IPS DF 19.7 (cell line): ENCODE measurements at regions not wholly inside any gene's neighbourhood (a gene's known extent, or its start where the extent isn't known, plus 50 kb on each side); places are given as distances from the start of the nearest gene placed in this dataset.
"Not testable (repeated sequence)": the region's sequence is repeated elsewhere in the genome, so short reads cannot be mapped to it uniquely, and the experiment has no call there.

Experiments
- DNase-seq: peaks from one replicate; pipeline ENCODE4 v3.0.0-alpha.2; 2013; ENCODE audit warnings: low read depth, low spot score

DNA sequence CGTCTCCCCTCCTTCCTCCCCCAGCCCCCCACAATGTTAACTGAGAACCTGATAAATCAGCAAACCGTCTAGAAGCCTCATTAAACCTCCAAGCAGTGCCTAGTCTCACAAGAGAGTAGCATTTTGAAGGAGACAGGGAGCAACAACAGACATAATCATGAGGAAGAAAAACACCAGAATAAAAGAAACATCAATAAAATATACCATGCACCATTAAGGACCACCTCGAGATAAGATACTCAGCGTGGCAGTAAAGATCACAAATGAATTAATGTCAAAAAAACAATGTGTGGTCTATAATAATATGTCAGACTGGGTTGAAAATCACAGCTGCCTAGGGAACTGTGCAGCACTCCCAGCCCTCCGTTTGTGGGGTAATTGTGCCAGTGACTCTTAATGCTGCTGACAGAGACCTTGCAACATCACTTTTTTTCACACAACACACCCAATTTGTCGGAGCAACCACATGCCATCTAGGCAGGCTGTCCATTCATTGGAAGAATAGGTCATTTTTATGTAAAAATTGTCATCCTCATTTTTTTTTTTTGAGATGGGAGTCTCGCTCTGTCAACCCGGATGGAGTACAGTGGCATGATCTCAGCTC, 450.8 kb upstream of the WWC1 start:
- DNase-seq, result no peak

DNA sequence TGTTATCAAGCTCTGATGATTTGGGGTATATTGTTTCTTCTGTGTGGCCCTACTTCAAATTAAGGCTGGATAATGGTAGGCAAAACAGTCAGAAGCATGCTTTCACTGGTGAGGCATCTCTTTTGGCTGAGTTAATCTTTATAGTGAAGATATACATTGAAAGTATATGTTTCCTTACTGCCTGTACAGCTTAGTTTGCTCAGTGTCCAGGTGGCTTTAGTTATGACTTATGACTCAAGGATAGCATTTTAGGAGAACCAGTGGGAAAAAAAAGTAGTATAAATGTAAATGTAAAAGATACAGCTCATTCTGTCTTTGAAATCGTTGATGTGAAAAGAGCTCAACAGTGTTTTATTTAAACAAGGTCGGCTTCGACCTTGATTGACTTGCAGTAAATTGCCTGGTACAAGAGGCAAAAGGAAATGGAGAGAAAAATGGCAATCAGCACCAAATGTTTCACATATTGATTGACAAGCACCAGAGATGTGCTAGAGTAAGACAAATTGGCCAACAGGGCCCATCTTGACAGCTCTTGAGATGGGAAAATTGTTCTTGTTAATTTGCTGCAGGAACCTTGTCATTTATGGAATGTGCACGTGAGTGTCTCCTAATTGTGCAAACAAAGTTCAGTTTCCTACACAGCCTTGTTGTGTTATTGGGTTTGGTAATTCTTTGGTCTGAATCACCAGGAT, 447.4 kb upstream of the WWC1 start:
- DNase-seq, result no peak

- DNase-seq, result no peak
These were observed 445.5 kb upstream of the WWC1 start for GRCh38 chr5:167845952-167846351.

GRCh38 chr5:167849874-167850273, 441.6 kb upstream of the WWC1 start:
- no peak for DNase-seq

DNA sequence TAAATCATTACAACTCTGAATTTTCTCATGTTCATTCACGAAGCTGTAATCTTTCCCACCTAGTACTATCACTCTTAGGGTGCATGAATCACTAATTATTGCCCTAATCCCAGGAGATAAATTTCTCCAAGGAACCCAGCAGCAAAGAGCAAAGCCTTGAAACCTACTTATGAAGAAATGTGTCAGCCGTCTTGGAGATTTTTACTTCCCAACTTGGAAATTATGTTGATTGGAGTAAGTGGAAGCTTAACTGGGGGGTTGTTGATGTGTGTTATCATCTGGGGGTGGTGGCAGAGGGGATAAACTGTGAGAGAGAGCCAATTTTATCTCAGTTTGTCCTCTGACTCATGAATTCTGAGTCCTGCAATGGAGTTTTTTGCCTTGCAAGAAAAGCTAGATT, 440.5 kb upstream of the WWC1 start:
- DNase-seq, result no peak

DNA sequence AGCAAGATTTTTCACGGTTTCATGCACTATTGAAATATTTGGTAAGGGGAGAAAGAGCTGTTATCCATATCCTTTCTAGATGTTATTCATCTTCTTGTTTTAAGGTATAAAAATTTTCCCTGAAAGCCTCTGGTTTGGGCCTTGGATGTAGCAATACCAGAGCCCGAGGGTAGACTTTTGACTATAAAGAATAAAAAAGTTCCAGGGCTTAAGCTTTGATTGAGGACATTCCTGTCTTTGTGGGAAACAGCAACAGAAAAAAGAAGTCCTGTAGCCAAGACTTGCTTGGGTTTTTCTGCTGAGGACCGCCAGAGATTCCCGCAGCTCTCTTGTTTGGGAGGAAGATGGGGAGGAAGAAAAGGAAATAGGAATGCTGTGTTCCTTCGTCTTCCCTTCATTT, 440.0 kb upstream of the WWC1 start:
- DNase-seq, result no peak

DNA sequence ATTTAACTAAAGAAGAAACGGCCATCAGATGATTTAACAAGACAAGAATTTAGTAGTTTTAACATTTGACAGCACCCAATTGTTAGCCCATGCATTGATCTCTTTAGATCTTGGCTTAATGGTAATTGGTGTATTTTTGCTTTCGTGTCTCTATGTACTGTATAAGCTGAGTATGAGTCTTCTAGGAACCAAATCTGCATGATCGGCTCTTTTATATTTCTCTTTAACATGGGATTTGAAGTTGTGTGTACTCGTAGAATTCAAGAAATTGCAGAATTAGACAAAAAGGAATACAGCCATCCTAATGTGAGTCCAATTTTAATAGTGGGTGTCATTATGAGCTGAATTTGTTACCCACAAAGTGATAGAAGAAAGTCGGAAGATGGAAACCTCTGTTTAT, 438.9 kb upstream of the WWC1 start:
- DNase-seq, result no peak

GRCh38 chr5:167853421-167853820, 438.0 kb upstream of the WWC1 start:
- DNase-seq, result no peak

DNA sequence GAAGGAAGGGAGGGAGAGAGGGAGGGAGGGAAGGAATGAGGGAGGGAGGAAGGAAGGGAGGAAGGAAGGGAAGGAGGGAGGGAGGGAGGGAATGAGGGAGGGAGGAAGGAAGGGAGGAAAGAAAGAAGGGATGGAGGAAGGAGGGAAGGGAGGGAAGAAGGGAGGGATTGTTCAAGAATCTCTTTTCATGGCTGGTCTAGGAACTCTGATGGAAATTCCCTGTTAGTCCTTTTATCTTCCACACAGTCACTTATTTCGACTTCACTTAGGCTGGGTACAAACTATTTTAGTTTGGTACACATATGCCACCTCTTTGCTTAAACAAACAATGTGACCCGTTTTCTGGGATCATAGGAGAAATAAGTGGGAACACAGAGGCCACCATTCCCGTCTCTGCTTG, 435.6 kb upstream of the WWC1 start:
- DNase-seq, result no peak

- no peak for DNase-seq
These were observed 434.1 kb upstream of the WWC1 start for GRCh38 chr5:167857321-167857720.

DNA sequence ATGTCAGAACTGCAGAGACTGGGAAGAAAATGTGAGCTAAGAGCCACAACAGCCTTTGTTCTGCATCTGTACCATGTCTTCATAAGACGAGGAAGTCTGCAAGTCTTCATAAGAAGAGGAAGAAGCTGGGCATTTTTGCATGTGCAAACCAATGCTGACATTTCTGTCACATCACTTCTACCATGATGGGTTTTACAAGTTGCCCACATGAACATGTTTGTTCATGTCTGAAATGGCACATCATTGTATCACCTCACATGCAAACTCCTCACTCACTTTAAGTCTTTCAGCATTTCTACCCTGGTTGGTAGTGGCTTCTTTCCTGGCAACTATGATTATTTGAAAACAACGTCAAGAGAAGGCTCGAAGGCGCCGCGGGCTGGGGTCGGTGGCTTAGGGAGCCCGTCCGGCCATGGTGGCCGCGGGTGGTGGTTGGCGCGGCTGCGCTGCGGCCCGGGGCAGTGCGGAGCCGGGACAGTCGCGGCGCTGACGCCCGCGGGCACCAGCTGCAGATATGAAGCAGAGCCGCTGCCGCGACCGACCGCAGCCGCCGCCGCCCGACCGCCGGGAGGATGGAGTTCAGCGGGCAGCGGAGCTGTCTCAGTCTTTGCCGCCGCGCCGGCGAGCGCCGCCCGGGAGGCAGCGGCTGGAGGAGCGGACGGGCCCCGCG, 433.1 kb upstream of the WWC1 start:
- DNase-seq, result not testable (repeated sequence)

DNA sequence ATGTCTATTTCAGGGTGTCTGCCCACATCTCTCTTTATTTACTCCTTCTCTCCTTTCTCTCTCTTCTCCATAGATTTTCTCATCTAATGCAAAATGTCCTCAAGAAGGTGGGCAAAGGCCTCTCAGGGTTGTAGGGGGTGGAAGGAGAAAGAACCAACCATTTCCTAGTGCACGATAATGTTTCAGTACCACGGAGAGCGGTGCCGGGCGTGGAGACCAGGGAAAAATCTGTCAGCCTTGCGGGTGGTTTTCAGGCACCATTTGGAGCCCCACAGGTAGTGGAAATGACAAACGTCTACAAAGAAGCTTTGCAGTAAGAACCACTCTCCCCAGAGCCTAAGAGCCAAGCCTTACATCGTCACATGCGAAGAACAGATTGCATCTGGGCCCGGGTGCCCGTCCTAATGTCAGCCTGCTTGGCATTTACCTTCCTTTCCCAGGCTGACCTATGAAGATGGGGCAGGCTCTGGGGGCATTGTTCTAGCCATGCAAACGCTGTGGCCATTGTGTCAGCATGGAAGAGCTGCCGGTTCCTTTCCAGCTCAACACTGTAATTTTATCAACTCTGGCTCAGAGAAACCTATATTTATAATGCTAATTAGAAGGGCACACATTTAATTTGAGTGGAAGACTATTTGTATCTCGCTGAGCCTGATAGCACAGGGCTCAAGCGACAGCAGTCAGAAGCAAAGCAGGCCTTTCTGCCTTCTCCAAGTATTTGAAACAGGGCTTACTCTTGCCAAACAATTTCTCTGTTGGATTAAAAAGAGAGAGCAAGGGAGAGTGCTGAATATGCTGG, 430.1 kb upstream of the WWC1 start:
- no peak for DNase-seq

GRCh38 chr5:167861928-167862426, 429.5 kb upstream of the WWC1 start:
- no peak for DNase-seq

DNA sequence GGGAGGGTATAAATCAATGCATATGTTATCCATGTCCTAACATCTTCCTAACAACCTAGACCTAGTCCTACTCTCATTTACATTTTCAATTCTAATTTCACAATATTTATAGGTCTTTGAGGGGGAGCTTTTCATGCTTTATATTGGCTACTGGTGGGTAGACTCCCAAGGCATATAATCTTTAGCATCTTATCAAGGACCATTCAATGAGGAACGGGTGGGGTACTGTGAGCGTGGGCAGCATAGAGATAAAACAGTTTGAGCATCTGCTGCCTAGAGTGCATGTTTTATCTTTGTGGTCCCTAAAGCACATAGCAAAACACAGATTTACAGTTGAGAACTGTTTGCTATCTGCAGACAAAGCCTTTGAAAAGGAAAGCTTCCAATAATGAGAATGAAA, 427.6 kb upstream of the WWC1 start:
- DNase-seq, result no peak

DNA sequence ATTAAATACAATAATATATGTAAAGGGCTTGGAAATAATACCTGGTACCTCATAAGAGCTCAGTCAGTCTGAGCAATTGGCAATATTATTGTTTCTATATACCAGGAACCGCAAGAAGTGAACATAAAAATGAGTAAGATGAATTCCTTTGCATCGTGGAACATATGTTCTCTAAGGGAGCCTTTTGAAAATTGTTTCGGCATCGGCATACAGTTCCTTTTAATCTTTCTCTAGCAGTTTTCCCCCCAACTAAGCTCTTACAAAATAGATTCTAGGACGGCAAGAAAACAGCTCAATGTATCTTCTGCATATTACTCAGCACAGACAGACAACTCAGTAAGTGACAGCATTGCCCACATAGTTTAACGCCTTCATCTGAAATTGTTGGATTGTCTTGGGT, 426.6 kb upstream of the WWC1 start:
- no peak for DNase-seq

DNA sequence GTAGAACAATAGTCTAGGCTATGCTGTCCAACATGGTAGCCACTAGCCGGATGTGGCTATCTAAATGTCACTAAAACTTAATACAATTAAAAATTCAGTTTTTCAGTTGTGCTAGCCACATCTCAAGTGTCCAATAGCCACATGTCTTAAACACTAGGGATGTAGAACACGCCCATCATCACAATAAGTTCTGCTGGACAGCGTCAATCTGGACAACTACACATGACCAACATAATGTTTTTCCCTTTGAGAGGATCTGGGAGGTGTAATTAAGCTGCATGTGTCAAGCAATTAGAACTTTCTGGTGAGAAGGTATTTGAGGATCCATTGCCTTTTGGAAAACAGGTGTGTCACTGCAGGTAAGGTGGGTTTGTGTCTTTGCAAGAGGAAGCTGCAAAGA, 424.6 kb upstream of the WWC1 start:
- no peak for DNase-seq

DNA sequence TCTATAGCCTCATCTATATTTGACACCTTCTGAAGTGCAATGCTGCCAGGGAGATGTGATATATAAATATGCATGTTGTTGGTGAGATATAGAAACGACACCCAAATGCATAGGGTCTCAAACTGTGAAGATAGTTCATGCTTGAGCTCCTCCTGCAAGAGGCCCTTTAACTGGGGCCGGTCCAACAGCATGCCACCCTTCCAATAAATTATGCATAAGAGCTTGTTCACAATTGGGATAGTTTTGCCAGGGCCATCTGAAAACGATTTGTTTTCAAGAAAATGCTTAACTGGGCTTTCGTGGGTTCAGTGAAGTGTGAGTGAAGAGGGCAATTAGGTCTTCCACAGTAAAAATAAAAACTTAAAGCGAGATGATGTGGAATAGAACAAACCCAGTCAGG, 424.2 kb upstream of the WWC1 start:
- DNase-seq, result no peak

- no peak for DNase-seq
These were observed 422.3 kb upstream of the WWC1 start for GRCh38 chr5:167869125-167869524.

DNA sequence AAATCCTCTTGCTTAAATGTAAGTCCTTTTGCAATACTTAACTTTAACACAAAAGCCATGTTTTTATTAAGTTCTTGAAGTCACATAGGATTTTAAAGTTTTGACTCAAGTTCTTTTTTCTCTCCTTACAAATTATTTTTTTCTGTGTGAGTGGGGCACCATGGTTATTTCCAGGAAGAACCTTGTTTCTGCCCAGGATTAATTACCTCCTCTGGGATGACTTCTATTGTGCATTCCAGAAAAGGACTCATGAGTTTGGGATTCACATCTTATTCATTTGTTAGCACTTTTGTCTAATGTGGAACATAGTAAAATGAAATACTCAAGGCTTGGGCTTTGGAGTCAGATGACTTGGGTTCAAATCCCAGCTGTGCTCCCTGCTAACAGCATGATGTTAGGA, 421.4 kb upstream of the WWC1 start:
- DNase-seq, result no peak

DNA sequence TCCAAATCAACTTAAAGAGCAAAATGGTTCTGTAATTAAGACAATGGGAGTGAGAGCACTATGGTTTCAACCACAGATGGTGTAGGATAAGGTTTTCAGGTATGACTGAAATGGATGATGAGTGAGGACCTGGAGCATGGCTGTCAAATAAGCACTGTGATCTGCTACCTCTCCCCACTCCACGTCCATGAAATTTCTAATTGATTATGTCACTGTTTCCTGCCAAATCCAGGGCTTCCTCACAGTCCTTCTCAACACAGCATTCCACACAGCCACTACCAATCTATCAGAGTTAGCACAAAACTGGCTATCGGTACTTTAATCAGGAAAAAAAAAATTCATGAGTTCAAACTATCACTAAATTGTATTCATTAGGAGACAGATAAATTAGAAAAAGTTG, 420.4 kb upstream of the WWC1 start:
- no peak for DNase-seq

DNA sequence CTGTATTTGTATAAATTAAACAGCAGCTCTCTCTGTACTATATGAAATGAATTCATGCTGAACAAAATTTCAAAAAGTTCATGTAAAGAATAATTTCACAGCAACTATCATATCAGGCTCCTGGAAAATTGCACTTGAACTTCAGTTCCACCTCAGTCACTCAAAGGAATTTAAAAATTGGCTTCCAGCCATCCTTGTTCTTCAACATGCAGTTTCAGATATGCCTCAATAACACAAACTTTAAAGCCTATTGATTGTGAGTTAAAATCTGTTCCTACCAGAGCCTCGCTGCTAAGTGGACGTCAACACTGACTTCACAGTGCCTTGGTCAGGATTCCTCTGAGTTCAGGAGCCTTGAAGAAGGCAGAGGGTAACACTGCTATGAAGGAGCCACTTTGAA, 418.7 kb upstream of the WWC1 start:
- no peak for DNase-seq

DNA sequence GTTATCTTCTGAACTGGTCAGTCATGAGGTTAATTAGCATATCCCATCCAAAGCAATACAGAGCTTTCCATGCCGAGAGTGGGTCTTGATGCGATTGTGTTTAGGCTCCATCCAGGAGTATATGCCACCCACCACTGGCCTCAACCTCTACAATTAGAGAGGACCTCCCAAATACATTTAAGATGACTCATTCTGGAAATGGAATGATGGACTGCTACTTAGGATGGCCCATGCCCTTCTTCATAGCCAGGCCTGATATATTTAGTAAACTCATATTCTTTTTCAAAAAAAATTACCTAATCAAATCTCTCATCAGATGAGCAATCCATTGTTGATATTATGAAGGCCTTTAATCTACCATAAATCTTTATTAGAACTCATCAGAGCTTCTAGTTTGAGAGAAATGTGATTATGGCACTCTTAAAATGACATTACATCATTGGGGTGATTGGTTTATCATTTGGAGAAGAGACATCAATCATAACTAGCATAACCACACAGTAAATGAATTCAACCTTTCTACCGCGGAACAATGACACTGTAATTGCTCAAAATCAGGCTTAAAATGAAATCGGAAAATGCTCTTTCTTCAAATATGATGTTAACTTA, 414.2 kb upstream of the WWC1 start:
- no peak for DNase-seq
